Erythroblast (primary cell): ENCODE measurements at regions not wholly inside any gene's neighbourhood (a gene's known extent, or its start where the extent isn't known, plus 50 kb on each side); places are given as distances from the start of the nearest gene placed in this dataset.

Source experiments
- DNase-seq, 2 experiments: peaks; one replicate each; lab custom pipeline; 2025; lab: John Stamatoyannopoulos, UW
- GATA1 ChIP-seq: IDR thresholded peaks from 2 replicates; pipeline ENCODE4 v1.6.1; 2011; ENCODE audit warnings: low read depth, mild to moderate bottlenecking, control low read depth, low read length, moderate library complexity
- POLR2A ChIP-seq: IDR thresholded peaks from 2 replicates; pipeline ENCODE4 v1.6.1; 2011; ENCODE audit warnings: mild to moderate bottlenecking, low read length

- no peak for DNase-seq
- TF ChIP-seq GATA1 (no peak), POLR2A (no peak)
These were observed 384.6 kb downstream of the RRAGC start for GRCh38 chr1:38474738-38475623.

DNA sequence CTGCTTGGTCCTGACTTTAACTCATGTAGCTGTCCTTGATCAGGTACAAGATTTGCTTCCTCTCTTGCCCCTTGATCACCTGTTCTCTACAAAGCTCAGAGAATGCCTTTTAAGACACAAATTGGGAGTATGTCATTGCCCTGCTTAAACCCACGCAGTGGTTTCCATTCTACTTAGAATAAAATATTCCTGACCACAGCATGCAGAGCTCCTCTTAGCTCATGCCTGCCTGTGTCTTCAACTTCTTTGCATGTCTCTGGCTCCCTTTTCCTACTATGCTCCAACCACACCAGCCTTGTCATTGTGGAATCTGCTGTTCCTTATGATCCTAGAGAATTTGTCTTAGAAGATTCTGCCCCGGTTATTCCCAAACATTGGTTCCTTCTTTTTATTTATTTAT is 393.1 kb downstream of the RRAGC start:
- no peak for TF ChIP-seq POLR2A
- TF ChIP-seq GATA1 = no peak
- no peak for DNase-seq

GRCh38 chr1:38465460-38465859 is 394.1 kb downstream of the RRAGC start:
- TF ChIP-seq GATA1 (no peak), POLR2A (no peak)
- DNase-seq = no peak

- no peak for DNase-seq
- no peak for TF ChIP-seq POLR2A
- no peak for TF ChIP-seq GATA1
These were observed 395.4 kb downstream of the RRAGC start for GRCh38 chr1:38464071-38464661.

GRCh38 chr1:38463074-38463473 is 396.5 kb downstream of the RRAGC start:
- DNase-seq = no peak
- TF ChIP-seq GATA1 = no peak
- TF ChIP-seq POLR2A = no peak

GRCh38 chr1:38456531-38456876 is 403.1 kb downstream of the RRAGC start:
- no peak for DNase-seq
- TF ChIP-seq POLR2A = no peak
- no peak for TF ChIP-seq GATA1

- TF ChIP-seq GATA1 = no peak
- TF ChIP-seq POLR2A = no peak
- no peak for DNase-seq
These were observed 403.6 kb downstream of the RRAGC start for GRCh38 chr1:38455829-38456530.

DNA sequence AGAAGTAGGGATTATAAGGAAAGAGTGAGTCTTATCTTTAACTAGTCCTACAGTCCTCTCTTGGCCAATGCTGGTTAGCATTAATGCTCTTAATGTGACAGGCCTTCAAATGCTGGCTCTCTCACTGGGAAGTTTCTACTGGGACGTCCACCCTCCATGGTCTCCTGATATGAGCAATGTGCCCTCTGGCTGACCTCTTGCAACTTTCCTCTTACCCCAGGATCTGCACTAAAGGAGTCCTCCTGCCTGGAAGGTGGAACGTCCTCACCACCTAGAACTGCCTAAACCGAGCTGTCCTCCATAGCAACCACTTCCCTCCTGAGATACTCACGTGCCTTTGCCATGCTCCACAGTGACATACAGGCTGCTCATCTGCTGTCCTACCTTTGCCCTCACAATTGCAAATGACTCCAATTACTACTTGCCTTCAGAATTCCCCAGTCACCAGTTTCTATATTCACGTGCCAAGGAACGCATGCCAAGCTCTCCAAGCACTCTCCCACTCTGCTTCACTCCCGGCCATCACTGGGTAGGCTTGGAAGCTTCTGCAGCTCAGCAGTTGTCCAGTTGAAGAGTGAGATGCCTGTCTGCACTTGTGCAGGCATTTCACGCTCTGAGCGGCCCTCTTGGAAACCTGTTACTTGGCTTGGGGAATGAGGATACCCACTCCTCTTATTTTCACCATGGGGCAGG is 404.7 kb downstream of the RRAGC start:
- TF ChIP-seq GATA1 = no peak
- no peak for TF ChIP-seq POLR2A
- DNase-seq = no peak

- no peak for TF ChIP-seq POLR2A
- DNase-seq = peak in 1 of 2 experiments; percentile 3
These were observed 405.3 kb downstream of the RRAGC start for GRCh38 chr1:38454236-38454635.

- TF ChIP-seq GATA1 (no peak), POLR2A (no peak)
- DNase-seq = no peak
These were observed 405.7 kb upstream of the POU3F1 start for GRCh38 chr1:38452246-38452645.

- no peak for DNase-seq
These were observed 405.0 kb upstream of the POU3F1 start for GRCh38 chr1:38451541-38451993.

DNA sequence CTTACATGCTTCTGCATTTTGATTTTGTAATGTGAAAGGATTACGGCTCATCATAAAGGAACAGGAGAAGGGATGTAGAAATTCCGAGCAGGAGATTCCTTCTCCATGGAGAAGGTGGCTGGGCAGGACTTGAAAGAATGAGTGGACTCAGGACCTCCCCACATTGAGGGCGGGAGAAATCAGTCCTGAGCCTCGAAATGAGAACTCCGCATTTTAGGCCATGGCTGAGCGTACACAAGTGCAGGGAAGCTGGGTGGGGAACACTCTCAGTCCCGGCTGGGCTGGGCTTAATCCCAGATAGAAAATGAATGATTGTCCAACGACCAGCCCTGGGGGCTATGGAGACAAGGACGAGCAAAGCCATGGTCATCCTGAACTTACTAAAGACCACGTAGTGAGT is 402.3 kb upstream of the POU3F1 start:
- no peak for TF ChIP-seq POLR2A
- TF ChIP-seq GATA1 = no peak

More at GRCh38 chr1:38451541-38451993, 405.0 kb upstream of the POU3F1 start:
- TF ChIP-seq GATA1 (no peak), POLR2A (no peak)

DNA sequence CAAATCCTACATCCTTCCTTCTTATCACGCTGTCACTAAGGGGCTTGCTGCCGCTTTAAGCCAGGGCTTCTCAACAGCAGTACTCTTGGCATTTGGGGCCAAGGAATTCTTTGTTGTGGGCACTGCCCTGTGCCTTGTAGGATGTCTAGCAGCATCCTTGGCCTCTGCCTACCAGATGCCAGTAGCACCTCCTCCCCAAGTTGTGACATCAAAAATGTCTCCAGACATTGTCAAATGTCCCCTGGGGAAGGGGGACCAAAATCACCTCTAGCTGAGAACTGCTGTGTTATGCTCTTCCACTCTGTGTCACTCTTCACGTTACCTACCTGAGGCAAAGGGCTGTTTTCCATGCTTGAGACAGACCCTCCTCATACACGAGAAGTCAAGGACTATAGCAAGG is 400.3 kb upstream of the POU3F1 start:
- no peak for TF ChIP-seq GATA1
- TF ChIP-seq POLR2A = no peak
- no peak for DNase-seq

More for the DNA sequence above, 402.3 kb upstream of the POU3F1 start:
- DNase-seq = no peak
